Endothelial cell of umbilical vein (primary cell): ENCODE measurements at regions not wholly inside any gene's neighbourhood (a gene's known extent, or its start where the extent isn't known, plus 50 kb on each side); places are given as distances from the start of the nearest gene placed in this dataset.

ENCODE experiments used
- CTCF ChIP-seq, 2 donors: IDR thresholded peaks; 1 replicate in 1 of 2; 2 replicates in 1 of 2; pipeline ENCODE4 v1.5.1; 2011; ENCODE audit warnings: low read length in 2 of 2, mild to moderate bottlenecking in 2 of 2, moderate library complexity in 2 of 2, control low read depth in 1 of 2, inconsistent platforms in 1 of 2, low read depth in 1 of 2; ENCODE audit not compliant: insufficient read depth in 1 of 2; ENCODE audit errors: extremely low read depth in 1 of 2
- EZH2 ChIP-seq: IDR thresholded peaks from 2 replicates; pipeline ENCODE4 v1.6.1; 2012; ENCODE audit warnings: borderline replicate concordance, low read depth, mild to moderate bottlenecking, moderate library complexity, low read length, inconsistent platforms; ENCODE audit not compliant: severe bottlenecking
- MAX ChIP-seq: IDR thresholded peaks from 2 replicates; pipeline ENCODE4 v1.6.1; 2011; ENCODE audit not compliant: insufficient read depth, insufficient read length

- TF ChIP-seq CTCF (IDR thresholded peaks at IDR 0.05; ENCODE audit: extremely low read depth in 1 of 2, insufficient read depth in 1 of 2, low read depth in 1 of 2, low read length in 2 of 2) (no peak), EZH2 (no peak), MAX (no peak)
These were observed 326.6 kb downstream of the NDFIP2 start for GRCh38 chr13:79807554-79807953.
